Activated CD8-positive, alpha-beta memory T cell treated with anti-CD3 and anti-CD28 coated beads for 36 hours (primary cell): ENCODE measurements at regions not wholly inside any gene's neighbourhood (a gene's known extent, or its start where the extent isn't known, plus 50 kb on each side); places are given as distances from the start of the nearest gene placed in this dataset.

ENCODE experiments used
- CTCF ChIA-PET: fragments of 350-600 bp; sonication (Branson Sonifier 250); formaldehyde crosslinking; loops from one replicate; lab custom pipeline; 2021; ENCODE audit warnings: antibody characterized with exemption; lab: Charles Lee
- POLR2A ChIA-PET: fragments of 350-600 bp; sonication (Branson Sonifier 250); formaldehyde crosslinking; loops from one replicate; lab custom pipeline; 2021; ENCODE audit warnings: antibody characterized with exemption; lab: Charles Lee

- POLR2A ChIA-PET = no interaction called here
- CTCF ChIA-PET = interaction anchor here (0.6 kb wide), 1 partner anchor 166 kb away, joined by 3 read pairs; no protein-coding TSS in a partner anchor
Observed at GRCh38 chr16:74049027-74049426, 247.6 kb upstream of the PSMD7 start.

- ChIA-PET POLR2A (no interaction called here), CTCF (no interaction called here)
Observed at GRCh38 chr16:74046524-74046923, 250.1 kb upstream of the PSMD7 start.

- ChIA-PET CTCF (no interaction called here), POLR2A (no interaction called here)
Observed at GRCh38 chr16:74045513-74045912, 251.1 kb upstream of the PSMD7 start.

GRCh38 chr16:74035816-74036215 lies 260.8 kb upstream of the PSMD7 start:
- ChIA-PET POLR2A (no interaction called here), CTCF (interaction anchor here (0.7 kb wide), 1 partner anchor 184 kb away, joined by 3 read pairs; no protein-coding TSS in a partner anchor)

GRCh38 chr16:74034862-74035261 lies 261.8 kb upstream of the PSMD7 start:
- POLR2A ChIA-PET = no interaction called here
- CTCF ChIA-PET = no interaction called here

GRCh38 chr16:74034200-74034599 lies 262.4 kb upstream of the PSMD7 start:
- ChIA-PET POLR2A (no interaction called here), CTCF (no interaction called here)

- ChIA-PET POLR2A (no interaction called here), CTCF (no interaction called here)
Observed at GRCh38 chr16:74033441-74033995, 263.1 kb upstream of the PSMD7 start.

GRCh38 chr16:74031551-74031950 lies 265.1 kb upstream of the PSMD7 start:
- POLR2A ChIA-PET = no interaction called here
- CTCF ChIA-PET = no interaction called here

GRCh38 chr16:74030000-74030706 lies 266.5 kb upstream of the PSMD7 start:
- CTCF ChIA-PET = no interaction called here
- POLR2A ChIA-PET = no interaction called here

- CTCF ChIA-PET = no interaction called here
- POLR2A ChIA-PET = no interaction called here
Observed at GRCh38 chr16:74029115-74029792, 267.4 kb upstream of the PSMD7 start.

- POLR2A ChIA-PET = no interaction called here
- CTCF ChIA-PET = no interaction called here
Observed at GRCh38 chr16:74026373-74027281, 270.0 kb upstream of the PSMD7 start.

- ChIA-PET POLR2A (no interaction called here), CTCF (no interaction called here)
Observed at GRCh38 chr16:74024953-74025352, 271.7 kb upstream of the PSMD7 start.

- CTCF ChIA-PET = no interaction called here
- POLR2A ChIA-PET = no interaction called here
Observed at GRCh38 chr16:74020095-74020670, 276.4 kb upstream of the PSMD7 start.

- POLR2A ChIA-PET = no interaction called here
- CTCF ChIA-PET = no interaction called here
Observed at GRCh38 chr16:74019612-74020011, 277.0 kb upstream of the PSMD7 start.

- ChIA-PET POLR2A (no interaction called here), CTCF (no interaction called here)
Observed at GRCh38 chr16:74015953-74016352, 280.7 kb upstream of the PSMD7 start.

- ChIA-PET POLR2A (no interaction called here), CTCF (no interaction called here)
Observed at GRCh38 chr16:73998707-73999106, 297.9 kb upstream of the PSMD7 start.

GRCh38 chr16:73997971-73998370 lies 298.6 kb upstream of the PSMD7 start:
- ChIA-PET CTCF (no interaction called here), POLR2A (no interaction called here)

- POLR2A ChIA-PET = no interaction called here
- CTCF ChIA-PET = no interaction called here
Observed at GRCh38 chr16:73997340-73997711, 299.3 kb upstream of the PSMD7 start.

- ChIA-PET POLR2A (no interaction called here), CTCF (no interaction called here)
Observed at GRCh38 chr16:73996624-73997339, 299.8 kb upstream of the PSMD7 start.
